HCEC 1CT (cell line): ENCODE measurements at regions not wholly inside any gene's neighbourhood (a gene's known extent, or its start where the extent isn't known, plus 50 kb on each side); places are given as distances from the start of the nearest gene placed in this dataset.

Experiments
- DNase-seq: peaks from one replicate; pipeline ENCODE4 v3.0.0-alpha.2; 2017

GRCh38 chr6:14709900-14710299 is 536.0 kb upstream of the JARID2 start:
- no peak for DNase-seq

- DNase-seq, result no peak
These were observed 535.4 kb upstream of the JARID2 start for GRCh38 chr6:14710421-14710820.

- DNase-seq, result peak; percentile 96
These were observed 534.7 kb upstream of the JARID2 start for GRCh38 chr6:14711056-14711703.

GRCh38 chr6:14711704-14712379 is 534.0 kb upstream of the JARID2 start:
- DNase-seq, result no peak

- DNase-seq, result peak; percentile 76
These were observed 532.6 kb upstream of the JARID2 start for GRCh38 chr6:14713008-14713960.

- DNase-seq, result no peak
These were observed 531.8 kb upstream of the JARID2 start for GRCh38 chr6:14713966-14714631.

GRCh38 chr6:14715076-14715475 is 530.8 kb upstream of the JARID2 start:
- no peak for DNase-seq

GRCh38 chr6:14716499-14717146 is 529.2 kb upstream of the JARID2 start:
- no peak for DNase-seq

GRCh38 chr6:14717307-14717706 is 528.6 kb upstream of the JARID2 start:
- DNase-seq, result no peak

GRCh38 chr6:14718861-14719260 is 527.0 kb upstream of the JARID2 start:
- DNase-seq, result no peak

GRCh38 chr6:14719270-14719669 is 526.6 kb upstream of the JARID2 start:
- DNase-seq, result no peak

- no peak for DNase-seq
These were observed 525.3 kb upstream of the JARID2 start for GRCh38 chr6:14720411-14721102.

GRCh38 chr6:14721103-14721758 is 524.6 kb upstream of the JARID2 start:
- no peak for DNase-seq

- DNase-seq, result no peak
These were observed 523.8 kb upstream of the JARID2 start for GRCh38 chr6:14722001-14722562.

GRCh38 chr6:14722704-14723103 is 523.2 kb upstream of the JARID2 start:
- DNase-seq, result no peak

- DNase-seq, result no peak
These were observed 522.3 kb upstream of the JARID2 start for GRCh38 chr6:14723535-14724086.

- DNase-seq, result no peak
These were observed 521.3 kb upstream of the JARID2 start for GRCh38 chr6:14724549-14724948.

- DNase-seq, result peak; percentile 64
These were observed 518.9 kb upstream of the JARID2 start for GRCh38 chr6:14726816-14727493.

GRCh38 chr6:14727494-14728395 is 518.1 kb upstream of the JARID2 start:
- no peak for DNase-seq
